ENCODE measurements at regions not wholly inside any gene's neighbourhood (a gene's known extent, or its start where the extent isn't known, plus 50 kb on each side); places are given as distances from the start of the nearest gene placed in this dataset.

GRCh38 chr12:89793946-89794345 lies 85.3 kb upstream of the ATP2B1 start:
- Mint-ChIP-seq H3K4me1 (ENCODE audit: low read depth) (peaks cover 2% of the 10 kb centered on the region), H3K27ac (no peak overlapping the region), H3K4me3 (no peak overlapping the region), H3K36me3 (ENCODE audit: low read depth) (no peaks in the 10 kb centered on the region), H3K9me3 (no peaks in the 10 kb centered on the region), H3K27me3 (no peaks in the 10 kb centered on the region)
- no peak for DNase-seq

- DNase-seq, result no peak
- H3K4me1 Mint-ChIP-seq (ENCODE audit: low read depth), result peaks cover 2% of the 10 kb centered on the region
- H3K4me3 Mint-ChIP-seq, result no peak overlapping the region
- H3K27ac Mint-ChIP-seq, result no peak overlapping the region
- peaks cover 14% of the 10 kb centered on the region for H3K9me3 Mint-ChIP-seq
- H3K36me3 Mint-ChIP-seq (ENCODE audit: low read depth), result peaks cover 2% of the 10 kb centered on the region
- H3K27me3 Mint-ChIP-seq, result no peaks in the 10 kb centered on the region
These were observed 82.6 kb upstream of the ATP2B1 start for GRCh38 chr12:89791286-89791685.

- no peaks in the 10 kb centered on the region for H3K27me3 Mint-ChIP-seq
- no peak for DNase-seq
- H3K4me3 Mint-ChIP-seq, result no peak overlapping the region
- peaks cover 22% of the 10 kb centered on the region for H3K9me3 Mint-ChIP-seq
- H3K27ac Mint-ChIP-seq, result no peak overlapping the region
- peaks cover 10% of the 10 kb centered on the region for H3K36me3 Mint-ChIP-seq (ENCODE audit: low read depth)
- peaks cover 2% of the 10 kb centered on the region for H3K4me1 Mint-ChIP-seq (ENCODE audit: low read depth)
These were observed 81.2 kb upstream of the ATP2B1 start for GRCh38 chr12:89789862-89790261.

GRCh38 chr12:89787763-89788162 lies 79.1 kb upstream of the ATP2B1 start:
- H3K9me3 Mint-ChIP-seq, result peaks cover 22% of the 10 kb centered on the region
- no peak overlapping the region for H3K4me3 Mint-ChIP-seq
- no peak for DNase-seq
- H3K4me1 Mint-ChIP-seq (ENCODE audit: low read depth), result peaks cover 2% of the 10 kb centered on the region
- peaks cover 10% of the 10 kb centered on the region for H3K36me3 Mint-ChIP-seq (ENCODE audit: low read depth)
- H3K27ac Mint-ChIP-seq, result no peak overlapping the region
- H3K27me3 Mint-ChIP-seq, result no peaks in the 10 kb centered on the region

- Mint-ChIP-seq H3K4me1 (ENCODE audit: low read depth) (peaks cover 2% of the 10 kb centered on the region), H3K36me3 (ENCODE audit: low read depth) (peaks cover 10% of the 10 kb centered on the region), H3K9me3 (peaks cover 22% of the 10 kb centered on the region), H3K27ac (no peak overlapping the region), H3K4me3 (no peak overlapping the region), H3K27me3 (no peaks in the 10 kb centered on the region)
- no peak for DNase-seq
These were observed 77.7 kb upstream of the ATP2B1 start for GRCh38 chr12:89786177-89786810.

GRCh38 chr12:89783359-89784060 lies 74.9 kb upstream of the ATP2B1 start:
- Mint-ChIP-seq H3K27ac (no peak overlapping the region), H3K4me3 (no peak overlapping the region), H3K9me3 (peaks cover 22% of the 10 kb centered on the region), H3K27me3 (no peaks in the 10 kb centered on the region), H3K36me3 (ENCODE audit: low read depth) (peaks cover 10% of the 10 kb centered on the region), H3K4me1 (ENCODE audit: low read depth) (no peaks in the 10 kb centered on the region)
- DNase-seq, result no peak

GRCh38 chr12:89782807-89783206 lies 74.2 kb upstream of the ATP2B1 start:
- DNase-seq, result no peak
- H3K27ac Mint-ChIP-seq, result no peak overlapping the region
- H3K27me3 Mint-ChIP-seq, result no peaks in the 10 kb centered on the region
- peaks cover 4% of the 10 kb centered on the region for H3K4me1 Mint-ChIP-seq (ENCODE audit: low read depth)
- peaks cover 20% of the 10 kb centered on the region for H3K9me3 Mint-ChIP-seq
- H3K4me3 Mint-ChIP-seq, result no peak overlapping the region
- H3K36me3 Mint-ChIP-seq (ENCODE audit: low read depth), result peaks cover 10% of the 10 kb centered on the region

GRCh38 chr12:89781946-89782550 lies 73.4 kb upstream of the ATP2B1 start:
- Mint-ChIP-seq H3K27ac (no peak overlapping the region), H3K36me3 (ENCODE audit: low read depth) (peaks cover 8% of the 10 kb centered on the region), H3K4me3 (no peak overlapping the region), H3K4me1 (ENCODE audit: low read depth) (peaks cover 4% of the 10 kb centered on the region), H3K27me3 (no peaks in the 10 kb centered on the region), H3K9me3 (peaks cover 15% of the 10 kb centered on the region)
- DNase-seq, result no peak

- DNase-seq, result no peak
- Mint-ChIP-seq H3K27ac (no peak overlapping the region), H3K4me3 (no peak overlapping the region)
These were observed 72.5 kb upstream of the ATP2B1 start for GRCh38 chr12:89781156-89781555.

GRCh38 chr12:89779090-89779489 lies 70.5 kb upstream of the ATP2B1 start:
- DNase-seq, result no peak
- Mint-ChIP-seq H3K27me3 (no peaks in the 10 kb centered on the region), H3K9me3 (no peaks in the 10 kb centered on the region), H3K36me3 (ENCODE audit: low read depth) (no peaks in the 10 kb centered on the region), H3K4me3 (no peak overlapping the region), H3K27ac (no peak overlapping the region), H3K4me1 (ENCODE audit: low read depth) (peaks cover 4% of the 10 kb centered on the region)

More at GRCh38 chr12:89781156-89781555, 72.5 kb upstream of the ATP2B1 start:
- Mint-ChIP-seq H3K4me1 (ENCODE audit: low read depth) (peaks cover 4% of the 10 kb centered on the region), H3K9me3 (peaks cover 8% of the 10 kb centered on the region), H3K36me3 (ENCODE audit: low read depth) (peaks cover 8% of the 10 kb centered on the region), H3K27me3 (no peaks in the 10 kb centered on the region)

GRCh38 chr12:89777733-89778379 lies 69.2 kb upstream of the ATP2B1 start:
- Mint-ChIP-seq H3K27ac (no peak overlapping the region), H3K27me3 (no peaks in the 10 kb centered on the region), H3K4me1 (ENCODE audit: low read depth) (peaks cover 4% of the 10 kb centered on the region), H3K4me3 (no peak overlapping the region), H3K9me3 (no peaks in the 10 kb centered on the region), H3K36me3 (ENCODE audit: low read depth) (no peaks in the 10 kb centered on the region)
- no peak for DNase-seq

- Mint-ChIP-seq H3K27me3 (no peaks in the 10 kb centered on the region), H3K36me3 (ENCODE audit: low read depth) (no peaks in the 10 kb centered on the region), H3K4me3 (no peak overlapping the region), H3K9me3 (no peaks in the 10 kb centered on the region), H3K4me1 (ENCODE audit: low read depth) (peaks cover 4% of the 10 kb centered on the region), H3K27ac (no peak overlapping the region)
- DNase-seq, result no peak
These were observed 67.3 kb upstream of the ATP2B1 start for GRCh38 chr12:89775986-89776365.

GRCh38 chr12:89775063-89775985 lies 66.7 kb upstream of the ATP2B1 start:
- Mint-ChIP-seq H3K4me1 (ENCODE audit: low read depth) (peaks cover 8% of the 10 kb centered on the region), H3K27ac (no peak overlapping the region), H3K36me3 (ENCODE audit: low read depth) (no peaks in the 10 kb centered on the region), H3K9me3 (no peaks in the 10 kb centered on the region), H3K27me3 (no peaks in the 10 kb centered on the region), H3K4me3 (no peak overlapping the region)
- no peak for DNase-seq

GRCh38 chr12:89774645-89775044 lies 66.0 kb upstream of the ATP2B1 start:
- no peak for DNase-seq
- no peaks in the 10 kb centered on the region for H3K27me3 Mint-ChIP-seq
- no peaks in the 10 kb centered on the region for H3K9me3 Mint-ChIP-seq
- no peak overlapping the region for H3K27ac Mint-ChIP-seq
- peaks cover 14% of the 10 kb centered on the region for H3K4me1 Mint-ChIP-seq (ENCODE audit: low read depth)
- no peak overlapping the region for H3K4me3 Mint-ChIP-seq
- H3K36me3 Mint-ChIP-seq (ENCODE audit: low read depth), result no peaks in the 10 kb centered on the region

All from activated T-cell treated with anti-CD3 and anti-CD28 coated beads, Interleukin-2, amount 50 U/mL, for 24 hours (primary cell).